Epithelial cell of esophagus (primary cell): ENCODE measurements at regions not wholly inside any gene's neighbourhood (a gene's known extent, or its start where the extent isn't known, plus 50 kb on each side); places are given as distances from the start of the nearest gene placed in this dataset.

Experiments
- DNase-seq: peaks from one replicate; pipeline ENCODE4 v3.0.0; 2010; ENCODE audit warnings: low read depth
- H3K4me3 ChIP-seq: 2 replicates; pipeline ENCODE4 v1.5.1; 2011; ENCODE audit warnings: mild to moderate bottlenecking, low read length, control low read depth
- CTCF ChIP-seq: IDR thresholded peaks from 2 replicates; pipeline ENCODE4 v1.5.1; 2011; ENCODE audit warnings: low read depth, mild to moderate bottlenecking, low read length, control low read depth, inconsistent platforms; ENCODE audit not compliant: insufficient read depth; ENCODE audit errors: missing control alignments

GRCh38 chr3:4107430-4107829 is 195.7 kb upstream of the SETMAR start:
- H3K4me3 ChIP-seq: no peak overlapping the region
- DNase-seq: no peak
- no peak for TF ChIP-seq CTCF

- no peak for TF ChIP-seq CTCF
- H3K4me3 ChIP-seq: no peak overlapping the region
- DNase-seq: no peak
Observed at GRCh38 chr3:4113811-4114522, 189.2 kb upstream of the SETMAR start.

GRCh38 chr3:4119119-4119518 is 184.1 kb upstream of the SETMAR start:
- H3K4me3 ChIP-seq: no peak overlapping the region
- TF ChIP-seq CTCF: no peak
- no peak for DNase-seq

- TF ChIP-seq CTCF: no peak
- H3K4me3 ChIP-seq: no peak overlapping the region
- DNase-seq: no peak
Observed at GRCh38 chr3:4125576-4125975, 177.6 kb upstream of the SETMAR start.

GRCh38 chr3:4138150-4138785 is 164.9 kb upstream of the SETMAR start:
- TF ChIP-seq CTCF: no peak
- no peak overlapping the region for H3K4me3 ChIP-seq
- DNase-seq: no peak

- no peak for TF ChIP-seq CTCF
- no peak for DNase-seq
- no peak overlapping the region for H3K4me3 ChIP-seq
Observed at GRCh38 chr3:4138786-4139431, 164.3 kb upstream of the SETMAR start.
